HepG2 (cell line): ENCODE measurements at regions not wholly inside any gene's neighbourhood (a gene's known extent, or its start where the extent isn't known, plus 50 kb on each side); places are given as distances from the start of the nearest gene placed in this dataset.

ENCODE experiments used
- ATAC-seq: fragments of 200-7000 bp; cut with Tn5 transposase; 3 replicates; pipeline ENCODE4 v1.9.1; 2020; ENCODE audit warnings: mild to moderate bottlenecking, moderate library complexity
- BruUV-seq: library from RNA; stranded (reverse); fragments of 400-500 nt; replicated peaks from 2 replicates; lab custom pipeline; 2021; lab: Mats Ljungman, UMichigan
- CTCF ChIA-PET: fragments of 300-600 bp; formaldehyde crosslinking; extraction: SDS; loops from one replicate; lab custom pipeline; 2021; ENCODE audit warnings: low total read pairs, inconsistent platforms, low intra/inter-chr PET ratio; lab: Yijun Ruan, JAX
- POLR2A ChIA-PET: fragments of 350-600 bp; sonication (Branson Sonifier 250); formaldehyde crosslinking; loops from one replicate; lab custom pipeline; 2020; ENCODE audit warnings: antibody characterized with exemption, inconsistent platforms; lab: Yijun Ruan, JAX
- DNase-seq: peaks from one replicate; pipeline ENCODE4 v3.0.0-alpha.2; 2015; ENCODE audit warnings: low spot score
- FAIRE-seq: peaks from 3 replicates; lab custom pipeline; 2011; peaks lifted over from hg19 to GRCh38; lab: Jason Lieb, UNC
- H2AFZ ChIP-seq: one replicate; pipeline ENCODE4 v1.6.1; 2011; ENCODE audit warnings: low read length, inconsistent platforms
- H3K27ac ChIP-seq: fragments of 300-600 bp; 3 replicates; pipeline ENCODE4 v1.8.0; 2011; ENCODE audit warnings: mixed run types, mild to moderate bottlenecking, mixed read lengths, low read length, inconsistent platforms; ENCODE audit not compliant: insufficient read depth; ENCODE audit errors: extremely low read length
- H3K27me3 ChIP-seq, 2 experiments: fragments of 200-600 bp in 1 of 2; 2 replicates in 1 of 2; 3 replicates in 1 of 2; pipeline versions ENCODE4 v1.6.0 to v1.8.0; 2011; ENCODE audit warnings: low read length in 2 of 2, mild to moderate bottlenecking in 2 of 2, moderate library complexity in 2 of 2, inconsistent platforms in 1 of 2; ENCODE audit not compliant: insufficient read depth in 2 of 2, control insufficient read depth in 1 of 2
- H3K36me3 ChIP-seq, 2 experiments: fragments of 200-600 bp in 1 of 2; replicated peaks in 1 of 2; 2 replicates in 1 of 2; 3 replicates in 1 of 2; pipeline versions ENCODE4 v1.5.1 to v1.8.0; 2011; ENCODE audit warnings: low read length in 2 of 2, inconsistent platforms in 1 of 2; ENCODE audit not compliant: insufficient read depth in 2 of 2, control insufficient read depth in 1 of 2
- H3K4me1 ChIP-seq: 2 replicates; pipeline ENCODE4 v1.5.1; 2012; ENCODE audit warnings: low read length, inconsistent platforms; ENCODE audit not compliant: insufficient read depth
- H3K4me2 ChIP-seq: 2 replicates; pipeline ENCODE4 v1.6.0; 2011; ENCODE audit warnings: low read depth, low read length, inconsistent platforms
- H3K4me3 ChIP-seq, 3 experiments: fragments of 200-600 bp in 1 of 3; sonication (generic), shearing (Covaris generic) in 1 of 3; replicated peaks in 1 of 3; 2 replicates each; pipeline ENCODE4 v1.5.1; 2011 to 2016; ENCODE audit warnings: low read length in 3 of 3, inconsistent platforms in 2 of 3, low read depth in 2 of 3, mild to moderate bottlenecking in 2 of 3, control low read depth in 1 of 3, mixed read lengths in 1 of 3; ENCODE audit not compliant: insufficient read depth in 1 of 3
- H3K79me2 ChIP-seq: one replicate; pipeline ENCODE4 v1.6.1; 2011; ENCODE audit warnings: low read length, inconsistent platforms; ENCODE audit not compliant: insufficient read depth
- H3K9ac ChIP-seq: 2 replicates; pipeline ENCODE4 v1.6.0; 2011; ENCODE audit warnings: mild to moderate bottlenecking, low read depth, low read length, inconsistent platforms; ENCODE audit not compliant: insufficient read depth
- H3K9me3 ChIP-seq: 2 replicates; pipeline ENCODE4 v1.5.1; 2012; ENCODE audit warnings: mild to moderate bottlenecking, low read length
- H4K20me1 ChIP-seq: 2 replicates; pipeline ENCODE4 v1.6.0; 2011; ENCODE audit warnings: inconsistent platforms, mild to moderate bottlenecking, low read length, moderate library complexity; ENCODE audit not compliant: insufficient read depth
- ATRX ChIP-seq: sonication (generic); formaldehyde crosslinking; IDR thresholded peaks from 2 replicates; pipeline ENCODE4 v1.4.0; 2020; ENCODE audit warnings: missing genetic modification reagents, borderline replicate concordance
- CEBPG ChIP-seq: IDR thresholded peaks from 2 replicates; pipeline ENCODE4 v1.6.1; 2016
- GRHL1 ChIP-seq: sonication (generic); formaldehyde crosslinking; conservative IDR thresholded peaks from 2 replicates; pipeline ENCODE4 v1.8.0; 2022; ENCODE audit warnings: missing genetic modification reagents
- POLR2AphosphoS2 ChIP-seq: IDR thresholded peaks from 2 replicates; pipeline ENCODE4 v1.6.1; 2011; ENCODE audit warnings: low read depth, low read length, improper control_type of control experiment
- THRA ChIP-seq: sonication (generic); formaldehyde crosslinking; IDR thresholded peaks from 2 replicates; pipeline ENCODE4 v1.4.0; 2020; ENCODE audit warnings: missing genetic modification reagents, borderline replicate concordance
- ZNF207 ChIP-seq: fragments of 450-650 bp; IDR thresholded peaks from 2 replicates; pipeline ENCODE4 v1.6.1; 2016; ENCODE audit warnings: antibody characterized with exemption, borderline replicate concordance
- ZNF709 ChIP-seq: sonication (generic); formaldehyde crosslinking; IDR thresholded peaks from 2 replicates; pipeline ENCODE4 v1.5.0; 2020; ENCODE audit warnings: mild to moderate bottlenecking, missing genetic modification reagents
- WGBS: methylation state at CpG from one replicate; pipeline ENCODE4 v1.1.6; 2017; ENCODE audit warnings: low lambda C conversion rate; 5-methylcytosine and 5-hydroxymethylcytosine counted together
- in situ Hi-C: cut with HindIII; loops from 2 replicates; pipeline ENCODE4 v1.10.0; 2017; ENCODE audit warnings: low pct_unique_long_range_greater_than_20kb; ENCODE audit not compliant: extremely low pct_ligation_motif_present
- intact Hi-C: fragments of 100-400 bp; cut with micrococcal nuclease; formaldehyde crosslinking; loops from one replicate; pipeline ENCODE4 v1.10.0; 2022; ENCODE audit not compliant: unreplicated experiment

- TF ChIP-seq THRA (CRISPR knock-in tag) (no peak), ATRX (CRISPR knock-in tag) (no peak), CEBPG (CRISPR knock-in tag) (no peak), ZNF207 (no peak), POLR2AphosphoS2 (no peak), ZNF709 (CRISPR knock-in tag) (no peak)
These were observed 128.2 kb downstream of the TMEM30B start (continued) for GRCh38 chr14:61152851-61153364.

GRCh38 chr14:61151251-61151650, 129.9 kb downstream of the TMEM30B start:
- no peak overlapping the region for H2AFZ ChIP-seq
- H3K79me2 ChIP-seq = no peaks in the 10 kb centered on the region
- FAIRE-seq (no peak), ATAC-seq (no peak), DNase-seq (no peak)
- no peaks in the 10 kb centered on the region for H3K9me3 ChIP-seq
- in situ Hi-C loops = no loop called here
- no TSS peak for BruUV-seq
- CTCF ChIA-PET = no interaction called here
- no peak overlapping the region for H3K4me3 ChIP-seq
- peaks cover 0 to 1% of the 10 kb centered on the region in 2 experiments; a peak in 1 of 5 replicates for H3K27me3 ChIP-seq
- no peaks in the 10 kb centered on the region for H4K20me1 ChIP-seq
- no peaks in the 10 kb centered on the region for H3K36me3 ChIP-seq
- H3K27ac ChIP-seq = no peak overlapping the region
- H3K9ac ChIP-seq = no peak overlapping the region
- no peak for TF ChIP-seq GRHL1
- TF ChIP-seq, all 625 proteins: peak for 0
- intact Hi-C loops = no loop called here
- WGBS = 48% methylated on average over 4 of the region's 4 CpGs
- POLR2A ChIA-PET = no interaction called here
- no peak overlapping the region for H3K4me2 ChIP-seq
- H3K4me1 ChIP-seq = peaks cover 29% of the 10 kb centered on the region
